Colonic mucosa (tissue), 4 donors: ENCODE measurements at regions not wholly inside any gene's neighbourhood (a gene's known extent, or its start where the extent isn't known, plus 50 kb on each side); places are given as distances from the start of the nearest gene placed in this dataset.

Experiments used
- DNase-seq: peaks from one replicate; pipeline ENCODE4 v3.0.0-alpha.2; 2020
- H3K27ac ChIP-seq: fragments of 200-600 bp; one replicate; pipeline ENCODE4 v1.8.0; 2021
- H3K27me3 ChIP-seq: fragments of 200-600 bp; one replicate; pipeline ENCODE4 v1.8.0; 2021
- H3K36me3 ChIP-seq: fragments of 200-600 bp; one replicate; pipeline ENCODE4 v1.8.0; 2021
- H3K4me1 ChIP-seq: fragments of 200-600 bp; one replicate; pipeline ENCODE4 v1.8.0; 2021; ENCODE audit warnings: mild to moderate bottlenecking
- H3K4me3 ChIP-seq: fragments of 200-600 bp; one replicate; pipeline ENCODE4 v1.8.0; 2021
- H3K9ac ChIP-seq, 2 donors: one replicate each; pipeline ENCODE4 v1.7.0; 2013; ENCODE audit warnings: control low read depth in 2 of 2, low read depth in 2 of 2, low read length in 2 of 2
- H3K9me3 ChIP-seq: fragments of 200-600 bp; one replicate; pipeline ENCODE4 v1.8.0; 2021
- intact Hi-C: fragments of 100-400 bp; cut with DNase I; formaldehyde crosslinking; loops from one replicate; pipeline ENCODE4 v1.14.1; 2022
- TF ChIP-seq, protein P1 (sequence below): fragments of 200-600 bp; IDR thresholded peaks from one replicate; pipeline ENCODE4 v1.8.0; 2022; ENCODE audit warnings: antibody characterized with exemption, mild to moderate bottlenecking
- donor health status: healthy.
- donor health status: DM: no; HTN: no; CAD: no.
- donor health status: DM: no; HTN: no; CAD: no.

DNA sequence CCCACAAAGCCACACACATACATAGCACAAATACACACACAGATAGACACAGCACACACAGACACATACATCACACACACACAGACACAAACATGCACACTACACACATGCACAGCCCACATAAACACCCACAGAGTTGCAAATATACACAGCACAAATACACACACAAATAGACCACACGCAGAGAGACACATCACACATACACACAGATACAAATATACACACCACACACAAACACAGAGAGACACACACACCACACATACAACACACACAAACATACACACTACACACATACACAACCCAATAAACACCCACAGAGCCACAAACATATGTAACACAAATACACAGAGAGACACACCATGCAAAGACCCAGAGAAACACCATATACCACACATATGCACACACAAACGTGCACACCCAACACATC, 154.9 kb downstream of the GLUL start:
- Histone ChIP-seq H3K9ac (peak overlapping the region in 1 of 2 donors; percentile 27), H3K27me3 (no peaks in the 10 kb centered on the region), H3K36me3 (no peaks in the 10 kb centered on the region), H3K9me3 (no peaks in the 10 kb centered on the region), H3K27ac (peak overlapping the region; percentile 34), H3K4me1 (no peaks in the 10 kb centered on the region), H3K4me3 (no peak overlapping the region)
- DNase-seq, result no peak
- intact Hi-C loops, result no loop called here
- TF ChIP-seq, protein P1, sequence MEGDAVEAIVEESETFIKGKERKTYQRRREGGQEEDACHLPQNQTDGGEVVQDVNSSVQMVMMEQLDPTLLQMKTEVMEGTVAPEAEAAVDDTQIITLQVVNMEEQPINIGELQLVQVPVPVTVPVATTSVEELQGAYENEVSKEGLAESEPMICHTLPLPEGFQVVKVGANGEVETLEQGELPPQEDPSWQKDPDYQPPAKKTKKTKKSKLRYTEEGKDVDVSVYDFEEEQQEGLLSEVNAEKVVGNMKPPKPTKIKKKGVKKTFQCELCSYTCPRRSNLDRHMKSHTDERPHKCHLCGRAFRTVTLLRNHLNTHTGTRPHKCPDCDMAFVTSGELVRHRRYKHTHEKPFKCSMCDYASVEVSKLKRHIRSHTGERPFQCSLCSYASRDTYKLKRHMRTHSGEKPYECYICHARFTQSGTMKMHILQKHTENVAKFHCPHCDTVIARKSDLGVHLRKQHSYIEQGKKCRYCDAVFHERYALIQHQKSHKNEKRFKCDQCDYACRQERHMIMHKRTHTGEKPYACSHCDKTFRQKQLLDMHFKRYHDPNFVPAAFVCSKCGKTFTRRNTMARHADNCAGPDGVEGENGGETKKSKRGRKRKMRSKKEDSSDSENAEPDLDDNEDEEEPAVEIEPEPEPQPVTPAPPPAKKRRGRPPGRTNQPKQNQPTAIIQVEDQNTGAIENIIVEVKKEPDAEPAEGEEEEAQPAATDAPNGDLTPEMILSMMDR, result no peak

DNA sequence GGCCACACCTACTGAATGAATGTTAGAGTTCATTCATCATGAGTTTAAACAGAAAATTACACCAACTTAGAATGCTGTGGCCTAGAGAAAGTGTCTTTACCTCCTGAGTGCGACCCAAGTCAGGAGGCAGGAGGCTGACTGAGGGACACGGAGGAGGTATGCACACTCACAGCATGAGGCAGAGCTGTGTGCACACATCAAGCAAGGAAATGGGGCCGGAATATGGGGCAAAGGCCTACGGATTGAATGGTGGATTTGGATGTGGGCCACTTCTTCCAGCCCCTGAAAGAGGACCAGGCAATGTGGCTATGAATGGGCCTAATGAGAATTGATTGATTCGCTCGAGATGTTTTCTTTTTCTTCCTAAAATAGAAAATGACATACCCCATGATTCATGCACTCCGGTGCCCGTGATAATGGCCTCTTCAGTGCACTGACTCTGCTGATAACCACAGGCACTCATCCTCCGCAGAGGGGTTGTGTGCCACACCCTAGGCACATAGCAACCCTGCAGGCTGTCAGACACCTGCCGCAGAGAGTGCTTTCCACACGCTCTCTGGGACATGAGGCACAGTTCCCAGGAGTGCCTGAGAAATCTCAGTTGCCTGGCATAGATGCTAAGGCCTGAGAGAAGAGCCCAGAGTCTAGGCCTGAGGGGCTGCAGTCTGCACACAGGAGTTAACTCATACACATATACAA, 155.5 kb downstream of the GLUL start:
- Histone ChIP-seq H3K27me3 (no peaks in the 10 kb centered on the region), H3K9me3 (no peaks in the 10 kb centered on the region), H3K9ac (peak overlapping the region in 1 of 2 donors; percentile 36), H3K4me1 (no peaks in the 10 kb centered on the region), H3K4me3 (no peak overlapping the region), H3K27ac (peak overlapping the region; percentile 34), H3K36me3 (no peaks in the 10 kb centered on the region)
- intact Hi-C loops, result no loop called here
- DNase-seq, result peak; percentile 65
- TF ChIP-seq, protein P1, result no peak

DNA sequence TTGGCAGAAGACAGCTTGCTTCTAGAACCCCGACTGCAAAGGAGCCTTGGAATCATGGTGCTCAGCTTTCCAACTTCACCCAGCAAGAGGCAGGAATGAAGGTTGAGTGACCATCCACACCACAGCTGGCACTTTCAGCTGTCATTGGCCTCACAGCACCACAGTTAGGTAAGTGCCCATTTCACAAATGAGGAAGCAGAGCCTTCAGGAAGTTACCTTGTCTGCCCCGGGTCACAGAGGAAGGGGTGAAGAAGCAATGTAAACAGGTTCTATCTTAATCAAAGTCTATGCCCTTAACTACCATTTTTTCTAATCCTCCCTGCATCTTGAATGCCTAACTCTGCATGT, 156.0 kb downstream of the GLUL start:
- Histone ChIP-seq H3K4me1 (no peaks in the 10 kb centered on the region), H3K27ac (peak overlapping the region; percentile 34), H3K27me3 (no peaks in the 10 kb centered on the region), H3K9me3 (no peaks in the 10 kb centered on the region), H3K36me3 (no peaks in the 10 kb centered on the region), H3K9ac (peak overlapping the region in 1 of 2 donors; percentile 36), H3K4me3 (no peak overlapping the region)
- DNase-seq, result no peak
- TF ChIP-seq, protein P1, result no peak
- intact Hi-C loops, result no loop called here

DNA sequence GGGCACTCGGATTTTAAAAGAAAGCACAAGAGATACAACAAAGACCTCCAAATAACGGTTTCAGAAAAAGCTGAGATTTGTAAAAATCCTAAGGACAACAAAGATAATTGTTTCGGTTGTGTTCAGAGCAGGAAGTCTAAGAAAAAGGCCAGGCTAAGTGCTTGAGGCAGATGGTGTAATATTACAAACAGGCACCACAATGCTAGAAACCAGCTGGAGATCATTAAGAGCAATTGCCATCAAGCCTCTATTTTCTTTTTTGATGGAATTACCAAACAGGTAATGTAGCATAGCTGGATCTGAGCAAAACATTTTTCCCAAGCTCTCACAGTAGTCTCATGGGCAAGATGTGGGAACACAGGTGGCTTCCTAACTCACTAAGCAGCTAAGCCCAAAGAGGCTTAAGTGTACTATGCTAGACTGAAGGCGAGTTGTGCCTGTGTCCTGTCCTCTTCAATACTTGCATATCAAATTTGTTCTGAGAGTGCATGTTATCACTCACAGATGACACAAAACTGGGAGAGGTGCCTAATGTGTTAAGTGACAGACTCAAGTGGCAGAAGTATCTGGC, 161.6 kb downstream of the GLUL start:
- Histone ChIP-seq H3K9ac (no peak overlapping the region), H3K27ac (no peak overlapping the region), H3K27me3 (no peaks in the 10 kb centered on the region), H3K4me3 (no peak overlapping the region), H3K4me1 (no peaks in the 10 kb centered on the region), H3K9me3 (no peaks in the 10 kb centered on the region), H3K36me3 (no peaks in the 10 kb centered on the region)
- intact Hi-C loops, result no loop called here
- no peak for DNase-seq
- TF ChIP-seq, protein P1, result no peak

DNA sequence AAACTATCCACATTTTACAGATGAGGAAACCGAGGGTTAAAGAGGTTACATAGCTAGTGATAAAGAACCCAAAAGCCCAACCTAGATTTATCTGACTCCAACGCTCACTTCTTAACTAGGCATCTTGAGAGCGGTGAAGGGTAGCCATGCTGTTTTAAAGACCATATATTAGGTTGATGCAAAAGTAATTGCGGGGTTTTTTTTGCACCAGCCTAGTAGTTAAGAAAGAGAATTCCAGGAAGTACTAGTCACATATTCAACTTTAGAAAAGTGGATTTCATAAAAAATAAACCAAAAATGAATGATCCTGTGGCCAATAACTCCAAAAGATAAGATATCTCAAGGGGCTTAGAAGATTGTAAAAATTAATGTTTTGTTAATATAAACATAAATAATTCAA, 162.1 kb downstream of the GLUL start:
- no peak overlapping the region for H3K9ac ChIP-seq
- DNase-seq, result no peak
- no peaks in the 10 kb centered on the region for H3K27me3 ChIP-seq
- no peaks in the 10 kb centered on the region for H3K9me3 ChIP-seq
- no peak overlapping the region for H3K4me3 ChIP-seq
- H3K36me3 ChIP-seq, result no peaks in the 10 kb centered on the region
- H3K27ac ChIP-seq, result no peak overlapping the region
- TF ChIP-seq, protein P1, result no peak
- no peaks in the 10 kb centered on the region for H3K4me1 ChIP-seq
- intact Hi-C loops, result no loop called here
